H9 (cell line): ENCODE measurements at regions not wholly inside any gene's neighbourhood (a gene's known extent, or its start where the extent isn't known, plus 50 kb on each side); places are given as distances from the start of the nearest gene placed in this dataset.

Source experiments
- DNase-seq: peaks from one replicate; pipeline ENCODE4 v3.0.0-alpha.2; 2017
- H2AFZ ChIP-seq: one replicate; pipeline ENCODE4 v1.6.1; 2013; ENCODE audit warnings: mild to moderate bottlenecking, low read length, control low read depth, moderate library complexity
- H2AK5ac ChIP-seq: 2 replicates; pipeline ENCODE4 v1.6.1; 2013; ENCODE audit warnings: low read length, control low read depth, mixed read lengths; ENCODE audit not compliant: insufficient read length
- H2BK120ac ChIP-seq: one replicate; pipeline ENCODE4 v1.6.1; 2013; ENCODE audit warnings: low read depth, mild to moderate bottlenecking, low read length, control low read depth, inconsistent platforms; ENCODE audit not compliant: poor library complexity, severe bottlenecking
- H2BK12ac ChIP-seq: 2 replicates; pipeline ENCODE4 v1.6.1; 2013; ENCODE audit warnings: low read length, control low read depth, mixed read lengths, low read depth; ENCODE audit not compliant: insufficient read length
- H2BK15ac ChIP-seq: 2 replicates; pipeline ENCODE4 v1.6.1; 2013; ENCODE audit warnings: low read depth, low read length, control low read depth
- H2BK20ac ChIP-seq: one replicate; pipeline ENCODE4 v1.6.1; 2013; ENCODE audit warnings: low read depth, mild to moderate bottlenecking, low read length, control low read depth, inconsistent platforms; ENCODE audit not compliant: poor library complexity, severe bottlenecking
- H2BK5ac ChIP-seq: 2 replicates; pipeline ENCODE4 v1.6.1; 2013; ENCODE audit warnings: low read length, control low read depth, mixed read lengths; ENCODE audit not compliant: insufficient read length
- H3K14ac ChIP-seq: 2 replicates; pipeline ENCODE4 v1.6.1; 2013; ENCODE audit warnings: low read length, control low read depth; ENCODE audit not compliant: insufficient read depth
- H3K18ac ChIP-seq: 2 replicates; pipeline ENCODE4 v1.6.1; 2013; ENCODE audit warnings: low read depth, mild to moderate bottlenecking, mixed read lengths, low read length, control low read depth; ENCODE audit not compliant: insufficient read length
- H3K23ac ChIP-seq: 2 replicates; pipeline ENCODE4 v1.6.1; 2013; ENCODE audit warnings: low read length, control low read depth, mixed read lengths, low read depth; ENCODE audit not compliant: insufficient read length
- H3K23me2 ChIP-seq: 2 replicates; pipeline ENCODE4 v1.6.1; 2013; ENCODE audit warnings: low read depth, mild to moderate bottlenecking, mixed read lengths, low read length, control low read depth; ENCODE audit not compliant: insufficient read length, poor library complexity, severe bottlenecking
- H3K27ac ChIP-seq: 2 replicates; pipeline ENCODE4 v1.5.1; 2013; ENCODE audit warnings: low read length, control low read depth, mixed read lengths, low read depth; ENCODE audit not compliant: insufficient read length
- H3K27me3 ChIP-seq: 2 replicates; pipeline ENCODE4 v1.6.1; 2013; ENCODE audit warnings: low read length, control low read depth, inconsistent platforms; ENCODE audit not compliant: insufficient read depth
- H3K4ac ChIP-seq: 2 replicates; pipeline ENCODE4 v1.6.1; 2013; ENCODE audit warnings: low read depth, mild to moderate bottlenecking, control low read depth, inconsistent platforms, low read length, moderate library complexity
- H3K4me1 ChIP-seq: 2 replicates; pipeline ENCODE4 v1.6.1; 2013; ENCODE audit warnings: low read length, control low read depth, inconsistent platforms; ENCODE audit not compliant: insufficient read depth
- H3K4me2 ChIP-seq: 2 replicates; pipeline ENCODE4 v1.6.1; 2013; ENCODE audit warnings: low read length, control low read depth, mixed read lengths; ENCODE audit not compliant: insufficient read length, insufficient read depth
- H3K56ac ChIP-seq: 2 replicates; pipeline ENCODE4 v1.6.1; 2013; ENCODE audit warnings: low read depth, mild to moderate bottlenecking, mixed read lengths, low read length, control low read depth; ENCODE audit not compliant: insufficient read length
- H3K79me1 ChIP-seq: 2 replicates; pipeline ENCODE4 v1.6.1; 2013; ENCODE audit warnings: low read depth, mild to moderate bottlenecking, moderate library complexity, low read length, control low read depth, inconsistent platforms; ENCODE audit not compliant: insufficient read depth, poor library complexity, severe bottlenecking
- H3K79me2 ChIP-seq: 2 replicates; pipeline ENCODE4 v1.6.1; 2013; ENCODE audit warnings: low read length, control low read depth, inconsistent platforms; ENCODE audit not compliant: insufficient read depth
- H3K9ac ChIP-seq: 2 replicates; pipeline ENCODE4 v1.6.1; 2013; ENCODE audit warnings: low read length, control low read depth, mixed read lengths; ENCODE audit not compliant: insufficient read length; ENCODE audit errors: extremely low read depth
- H3K9me3 ChIP-seq: one replicate; pipeline ENCODE4 v1.6.1; 2013; ENCODE audit warnings: low read depth, low read length, inconsistent platforms; ENCODE audit not compliant: control insufficient read depth
- H3T11ph ChIP-seq: one replicate; pipeline ENCODE4 v1.6.1; 2013; ENCODE audit warnings: mild to moderate bottlenecking, low read length, control low read depth, inconsistent platforms
- H4K20me1 ChIP-seq: one replicate; pipeline ENCODE4 v1.6.1; 2013; ENCODE audit not compliant: control insufficient read depth, insufficient read length, insufficient read depth
- H4K5ac ChIP-seq: 2 replicates; pipeline ENCODE4 v1.6.1; 2013; ENCODE audit warnings: low read depth, mild to moderate bottlenecking, mixed read lengths, low read length, control low read depth; ENCODE audit not compliant: insufficient read length
- H4K8ac ChIP-seq: replicated peaks from 2 replicates; pipeline ENCODE4 v1.6.1; 2013; ENCODE audit warnings: low read length, control low read depth, mixed read lengths, low read depth; ENCODE audit not compliant: insufficient read length
- H4K91ac ChIP-seq: 2 replicates; pipeline ENCODE4 v1.6.1; 2013; ENCODE audit warnings: low read depth, mild to moderate bottlenecking, moderate library complexity, mixed read lengths, low read length, control low read depth; ENCODE audit not compliant: insufficient read length
- H3K27ac Mint-ChIP-seq, 3 experiments: 2 replicates in 2 of 3; 3 replicates in 1 of 3; pipeline ENCODE4 v1.8.0; 2020 to 2021; ENCODE audit warnings: mixed read lengths in 3 of 3, mild to moderate bottlenecking in 1 of 3, moderate library complexity in 1 of 3
- H3K27me3 Mint-ChIP-seq: 2 replicates; pipeline ENCODE4 v1.8.0; 2021; ENCODE audit warnings: low read depth, mild to moderate bottlenecking, moderate library complexity, mixed read lengths
- H3K36me3 Mint-ChIP-seq, 3 experiments: 2 replicates in 2 of 3; 3 replicates in 1 of 3; pipeline ENCODE4 v1.8.0; 2020 to 2021; ENCODE audit warnings: low read depth in 3 of 3, mixed read lengths in 3 of 3; ENCODE audit not compliant: insufficient read depth in 1 of 3
- H3K4me1 Mint-ChIP-seq, 2 experiments: 2 replicates each; pipeline ENCODE4 v1.8.0; 2020; ENCODE audit warnings: mixed read lengths in 2 of 2
- H3K4me3 Mint-ChIP-seq, 2 experiments: 2 replicates in 1 of 2; 3 replicates in 1 of 2; pipeline ENCODE4 v1.8.0; 2020 to 2021; ENCODE audit warnings: mild to moderate bottlenecking in 2 of 2, mixed read lengths in 2 of 2, moderate library complexity in 1 of 2
- H3K9me3 Mint-ChIP-seq, 2 experiments: 2 replicates in 1 of 2; 3 replicates in 1 of 2; pipeline ENCODE4 v1.8.0; 2020; ENCODE audit warnings: mild to moderate bottlenecking in 2 of 2, mixed read lengths in 2 of 2, moderate library complexity in 1 of 2
- TF ChIP-seq, protein P1 (sequence below): fragments of 200-600 bp; sonication (generic); conservative IDR thresholded peaks from 3 replicates; pipeline ENCODE4 v1.8.0; 2021; ENCODE audit warnings: antibody characterized with exemption, mild to moderate bottlenecking

DNA sequence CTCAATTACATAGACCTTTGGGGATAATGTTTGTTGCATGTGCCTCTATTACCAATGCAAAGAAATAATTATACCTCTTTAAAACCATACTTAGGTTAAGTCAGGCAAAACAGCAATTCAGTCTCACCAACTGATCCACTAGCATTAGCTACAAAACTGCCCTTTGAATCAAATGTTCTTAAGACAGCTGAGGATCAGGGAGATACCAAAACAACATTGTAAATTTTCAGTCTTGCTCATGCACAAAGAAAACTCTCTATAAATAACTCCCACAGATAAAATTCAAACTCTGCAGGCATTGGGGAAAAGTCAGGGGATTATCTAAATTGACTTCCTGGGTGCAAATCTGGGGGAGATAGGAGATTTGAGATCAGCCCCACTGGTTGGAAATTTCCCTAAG is 100.9 kb upstream of the DPT start:
- no peak overlapping the region for H2BK20ac ChIP-seq
- no peak overlapping the region for H3K4me2 ChIP-seq
- H2AK5ac ChIP-seq: no peak overlapping the region
- H3K79me1 ChIP-seq: no peaks in the 10 kb centered on the region
- H3K79me2 ChIP-seq: no peaks in the 10 kb centered on the region
- no peaks in the 10 kb centered on the region for H4K20me1 ChIP-seq
- H3K56ac ChIP-seq: no peak overlapping the region
- H3K18ac ChIP-seq: no peak overlapping the region
- H3K23ac ChIP-seq: no peak overlapping the region
- Mint-ChIP-seq H3K36me3 (peaks cover 0 to 4% (median 0%) of the 10 kb centered on the region in 3 experiments; a peak in 1 of 7 replicates), H3K4me1 (peaks cover 24 to 33% of the 10 kb centered on the region in 2 experiments), H3K4me3 (no peak overlapping the region), H3K27me3 (no peaks in the 10 kb centered on the region), H3K9me3 (peaks cover 0 to 3% of the 10 kb centered on the region in 2 experiments; a peak in 2 of 5 replicates), H3K27ac (no peak overlapping the region)
- H3K4me1 ChIP-seq: no peaks in the 10 kb centered on the region
- H2BK120ac ChIP-seq: no peak overlapping the region
- H3K27ac ChIP-seq: no peak overlapping the region
- H2BK15ac ChIP-seq: no peak overlapping the region
- H4K91ac ChIP-seq: no peak overlapping the region
- H2BK5ac ChIP-seq: no peak overlapping the region
- H3K14ac ChIP-seq: no peak overlapping the region
- no peak overlapping the region for H3K9ac ChIP-seq
- no peaks in the 10 kb centered on the region for H3K9me3 ChIP-seq
- TF ChIP-seq, protein P1, sequence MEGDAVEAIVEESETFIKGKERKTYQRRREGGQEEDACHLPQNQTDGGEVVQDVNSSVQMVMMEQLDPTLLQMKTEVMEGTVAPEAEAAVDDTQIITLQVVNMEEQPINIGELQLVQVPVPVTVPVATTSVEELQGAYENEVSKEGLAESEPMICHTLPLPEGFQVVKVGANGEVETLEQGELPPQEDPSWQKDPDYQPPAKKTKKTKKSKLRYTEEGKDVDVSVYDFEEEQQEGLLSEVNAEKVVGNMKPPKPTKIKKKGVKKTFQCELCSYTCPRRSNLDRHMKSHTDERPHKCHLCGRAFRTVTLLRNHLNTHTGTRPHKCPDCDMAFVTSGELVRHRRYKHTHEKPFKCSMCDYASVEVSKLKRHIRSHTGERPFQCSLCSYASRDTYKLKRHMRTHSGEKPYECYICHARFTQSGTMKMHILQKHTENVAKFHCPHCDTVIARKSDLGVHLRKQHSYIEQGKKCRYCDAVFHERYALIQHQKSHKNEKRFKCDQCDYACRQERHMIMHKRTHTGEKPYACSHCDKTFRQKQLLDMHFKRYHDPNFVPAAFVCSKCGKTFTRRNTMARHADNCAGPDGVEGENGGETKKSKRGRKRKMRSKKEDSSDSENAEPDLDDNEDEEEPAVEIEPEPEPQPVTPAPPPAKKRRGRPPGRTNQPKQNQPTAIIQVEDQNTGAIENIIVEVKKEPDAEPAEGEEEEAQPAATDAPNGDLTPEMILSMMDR: no peak
- H2BK12ac ChIP-seq: no peak overlapping the region
- H3K27me3 ChIP-seq: no peaks in the 10 kb centered on the region
- H4K5ac ChIP-seq: no peak overlapping the region
- H3K4ac ChIP-seq: no peak overlapping the region
- no peak overlapping the region for H2AFZ ChIP-seq
- H3T11ph ChIP-seq: no peak overlapping the region
- no peaks in the 10 kb centered on the region for H3K23me2 ChIP-seq
- H4K8ac ChIP-seq: no peak overlapping the region
- DNase-seq: no peak
